HCT116 (cell line): ENCODE measurements at regions not wholly inside any gene's neighbourhood (a gene's known extent, or its start where the extent isn't known, plus 50 kb on each side); places are given as distances from the start of the nearest gene placed in this dataset.

Experiments
- ATAC-seq: fragments of 200-7000 bp; cut with Tn5 transposase; 2 replicates; pipeline ENCODE4 v1.9.1; 2020; ENCODE audit warnings: mild to moderate bottlenecking, moderate library complexity
- BruUV-seq: library from RNA; stranded (reverse); fragments of 400-500 nt; replicated peaks from 2 replicates; lab custom pipeline; 2021; lab: Mats Ljungman, UMichigan
- CTCF ChIA-PET: fragments of 300-600 bp; sonication (Branson Sonifier 250); formaldehyde crosslinking; loops from one replicate; lab custom pipeline; 2021; ENCODE audit warnings: antibody characterized with exemption; lab: Charles Lee
- POLR2A ChIA-PET: fragments of 300-600, 350-600 bp; sonication (Branson Sonifier 250); formaldehyde crosslinking; loops from one replicate; lab custom pipeline; 2021; ENCODE audit warnings: antibody characterized with exemption; lab: Charles Lee
- RAD21 ChIA-PET, 2 experiments: fragments of 300-600 bp; sonication (Branson Sonifier 250); formaldehyde crosslinking; loops; one replicate each; lab custom pipeline; 2023; ENCODE audit warnings: low total read pairs in 2 of 2; ENCODE audit not compliant: uncharacterized antibody in 2 of 2, unreplicated experiment in 2 of 2, low non-redundant PET in 1 of 2; lab: Charles Lee
- DNase-seq: peaks from one replicate; pipeline ENCODE4 v3.0.0-alpha.2; 2010; ENCODE audit warnings: low read depth, low spot score
- H2AFZ ChIP-seq: fragments of 200-600 bp; shearing (Covaris generic), sonication (generic); 2 replicates; pipeline ENCODE4 v1.6.1; 2017; ENCODE audit warnings: low read depth, mixed run types, mixed read lengths, antibody characterized with exemption, low read length; ENCODE audit not compliant: poor library complexity, severe bottlenecking
- H3K27ac ChIP-seq: 2 replicates; pipeline ENCODE4 v1.5.1; 2012; ENCODE audit warnings: low read depth, low read length
- H3K27me3 ChIP-seq: fragments of 200-600 bp; sonication (generic); 2 replicates; pipeline ENCODE4 v1.6.1; 2016; ENCODE audit warnings: mixed run types, low read length, mixed read lengths; ENCODE audit not compliant: insufficient read depth
- H3K36me3 ChIP-seq, 2 experiments: fragments of 200-500 bp in 1 of 2; fragments of 200-600 bp in 1 of 2; sonication (Bioruptor generic) in 1 of 2; sonication (generic) in 1 of 2; 2 replicates each; pipeline versions ENCODE4 v1.5.1 to v1.6.1; 2014 to 2016; ENCODE audit warnings: low read length in 2 of 2, inconsistent platforms in 1 of 2, mixed read lengths in 1 of 2, mixed run types in 1 of 2; ENCODE audit not compliant: insufficient read depth in 2 of 2, control insufficient read depth in 1 of 2
- H3K4me1 ChIP-seq, 2 experiments: fragments of 200-600 bp in 1 of 2; sonication (generic) in 1 of 2; 2 replicates each; pipeline versions ENCODE4 v1.5.1 to v1.6.1; 2012 to 2017; ENCODE audit warnings: low read length in 2 of 2, inconsistent platforms in 1 of 2, mild to moderate bottlenecking in 1 of 2, mixed read lengths in 1 of 2, mixed run types in 1 of 2, moderate library complexity in 1 of 2; ENCODE audit not compliant: insufficient read depth in 2 of 2, control insufficient read depth in 1 of 2
- H3K4me2 ChIP-seq: fragments of 200-600 bp; sonication (generic); 2 replicates; pipeline ENCODE4 v1.6.1; 2017; ENCODE audit warnings: mixed run types, low read length, mixed read lengths
- H3K4me3 ChIP-seq, 2 experiments: fragments of 200-600 bp in 1 of 2; sonication (generic) in 1 of 2; replicated peaks in 1 of 2; 2 replicates each; pipeline ENCODE4 v1.5.1; 2011 to 2016; ENCODE audit warnings: low read length in 2 of 2, control low read depth in 1 of 2, low read depth in 1 of 2, mild to moderate bottlenecking in 1 of 2, mixed read lengths in 1 of 2, mixed run types in 1 of 2
- H3K79me2 ChIP-seq: fragments of 200-600 bp; sonication (generic); 2 replicates; pipeline ENCODE4 v1.6.1; 2017; ENCODE audit warnings: mild to moderate bottlenecking, mixed run types, low read length, moderate library complexity, mixed read lengths; ENCODE audit not compliant: insufficient read depth
- H3K9ac ChIP-seq: fragments of 200-600 bp; sonication (generic); 2 replicates; pipeline ENCODE4 v1.6.1; 2016; ENCODE audit warnings: low read length, mixed read lengths
- H3K9me2 ChIP-seq: fragments of 200-600 bp; sonication (generic), shearing (Covaris generic); 2 replicates; pipeline ENCODE4 v1.6.1; 2017; ENCODE audit warnings: mixed run types, mild to moderate bottlenecking, moderate library complexity; ENCODE audit not compliant: insufficient read depth
- H3K9me3 ChIP-seq, 2 experiments: fragments of 200-500 bp in 1 of 2; fragments of 200-600 bp in 1 of 2; sonication (Bioruptor generic) in 1 of 2; sonication (generic) in 1 of 2; 2 replicates each; pipeline ENCODE4 v1.6.1; 2014 to 2017; ENCODE audit warnings: low read length in 2 of 2, mixed read lengths in 2 of 2, inconsistent platforms in 1 of 2, low read depth in 1 of 2, mild to moderate bottlenecking in 1 of 2, mixed run types in 1 of 2, moderate library complexity in 1 of 2; ENCODE audit not compliant: control insufficient read depth in 1 of 2, insufficient read depth in 1 of 2
- H4K20me1 ChIP-seq: fragments of 200-600 bp; sonication (generic), shearing (Covaris generic); 2 replicates; pipeline ENCODE4 v1.6.1; 2017; ENCODE audit warnings: mixed run types, mild to moderate bottlenecking, moderate library complexity; ENCODE audit not compliant: insufficient read depth
- CBX3 ChIP-seq: IDR thresholded peaks from 2 replicates; pipeline ENCODE4 v1.6.1; 2012; ENCODE audit warnings: low read depth
- CEBPB ChIP-seq: IDR thresholded peaks from 2 replicates; pipeline ENCODE4 v1.6.1; 2012; ENCODE audit warnings: low read depth
- ELF1 ChIP-seq: IDR thresholded peaks from 2 replicates; pipeline ENCODE4 v1.6.1; 2012; ENCODE audit warnings: low read depth, borderline replicate concordance
- EZH2 ChIP-seq: fragments of 200-600 bp; sonication (generic); IDR thresholded peaks from 2 replicates; pipeline ENCODE4 v1.6.1; 2017; ENCODE audit warnings: antibody characterized with exemption, mixed run types
- EZH2phosphoT487 ChIP-seq: fragments of 200-600 bp; IDR thresholded peaks from 2 replicates; pipeline ENCODE4 v1.6.1; 2018; ENCODE audit warnings: antibody characterized with exemption, borderline replicate concordance
- FOSL1 ChIP-seq: IDR thresholded peaks from 2 replicates; pipeline ENCODE4 v1.6.1; 2012; ENCODE audit warnings: low read depth
- JUND ChIP-seq: IDR thresholded peaks from 2 replicates; pipeline ENCODE4 v1.6.1; 2012
- MAX ChIP-seq: IDR thresholded peaks from 2 replicates; pipeline ENCODE4 v1.6.1; 2012
- POLR2A ChIP-seq: IDR thresholded peaks from 2 replicates; pipeline ENCODE4 v1.7.0; 2011; ENCODE audit warnings: borderline replicate concordance; ENCODE audit not compliant: insufficient read depth, insufficient read length; ENCODE audit errors: extremely low read depth
- POLR2AphosphoS5 ChIP-seq: IDR thresholded peaks from 2 replicates; pipeline ENCODE4 v1.6.1; 2011; ENCODE audit warnings: mild to moderate bottlenecking, low read depth, low read length, moderate library complexity
- RAD21 ChIP-seq: IDR thresholded peaks from 2 replicates; pipeline ENCODE4 v1.6.1; 2012; ENCODE audit warnings: low read depth, mild to moderate bottlenecking
- REST ChIP-seq: IDR thresholded peaks from 2 replicates; pipeline ENCODE4 v1.6.1; 2012; ENCODE audit warnings: low read depth
- SIN3A ChIP-seq: IDR thresholded peaks from 2 replicates; pipeline ENCODE4 v1.6.1; 2012; ENCODE audit warnings: low read depth
- TCF7L2 ChIP-seq: IDR thresholded peaks from 2 replicates; pipeline ENCODE4 v1.7.0; 2011; ENCODE audit warnings: borderline replicate concordance, inconsistent platforms; ENCODE audit not compliant: insufficient read depth, insufficient read length; ENCODE audit errors: extremely low read depth
- ZBTB33 ChIP-seq: IDR thresholded peaks from 2 replicates; pipeline ENCODE4 v1.6.1; 2011; ENCODE audit warnings: mild to moderate bottlenecking, low read length, moderate library complexity; ENCODE audit not compliant: insufficient replicate concordance; ENCODE audit errors: extremely low read depth
- ZFX ChIP-seq: fragments of 450-650 bp; IDR thresholded peaks from 2 replicates; pipeline ENCODE4 v1.6.1; 2017
- ZNF274 ChIP-seq: fragments of 200-500 bp; sonication (Bioruptor generic); IDR thresholded peaks from 2 replicates; pipeline ENCODE4 v1.6.1; 2014; ENCODE audit warnings: mild to moderate bottlenecking, low read depth, low read length, inconsistent platforms
- intact Hi-C: fragments of 100-400 bp; cut with micrococcal nuclease; formaldehyde crosslinking; loops from 2 replicates; pipeline ENCODE4 v1.10.0; 2022

GRCh38 chr2:57693177-57693576 is 353.4 kb upstream of the VRK2 start:
- TF ChIP-seq ELF1 (no peak), ZBTB33 (no peak), CBX3 (no peak), ZFX (no peak), REST (no peak), RAD21 (no peak), CEBPB (no peak), MAX (no peak), EZH2 (no peak), ZNF274 (no peak), POLR2AphosphoS5 (no peak), JUND (no peak), POLR2A (no peak), EZH2phosphoT487 (no peak), SIN3A (no peak), TCF7L2 (no peak), FOSL1 (no peak)
- TF ChIP-seq, all 23 proteins: peak for 0
- no peak for ATAC-seq
- intact Hi-C loops: no loop called here
- Histone ChIP-seq H3K79me2 (no peaks in the 10 kb centered on the region), H3K9me3 (peaks cover 0 to 7% of the 10 kb centered on the region in 2 experiments; a peak in 1 of 4 replicates), H3K27ac (no peak overlapping the region), H3K9ac (no peak overlapping the region), H3K36me3 (no peaks in the 10 kb centered on the region), H3K4me3 (no peak overlapping the region), H3K27me3 (no peaks in the 10 kb centered on the region), H3K4me2 (no peak overlapping the region), H3K4me1 (peaks cover 0 to 6% of the 10 kb centered on the region in 2 experiments; a peak in 1 of 4 replicates), H4K20me1 (no peaks in the 10 kb centered on the region), H3K9me2 (no peaks in the 10 kb centered on the region), H2AFZ (no peak overlapping the region)
- POLR2A ChIA-PET: no interaction called here
- no peak for DNase-seq
- BruUV-seq: no TSS peak
- RAD21 ChIA-PET: no interaction called here
- CTCF ChIA-PET: no interaction called here
